HCT116 (cell line): ENCODE measurements at regions not wholly inside any gene's neighbourhood (a gene's known extent, or its start where the extent isn't known, plus 50 kb on each side); places are given as distances from the start of the nearest gene placed in this dataset.

ENCODE experiments used
- EZH2phosphoT487 ChIP-seq: fragments of 200-600 bp; IDR thresholded peaks from 2 replicates; pipeline ENCODE4 v1.6.1; 2018; ENCODE audit warnings: antibody characterized with exemption, borderline replicate concordance
- MAX ChIP-seq: IDR thresholded peaks from 2 replicates; pipeline ENCODE4 v1.6.1; 2012
- POLR2A ChIP-seq: IDR thresholded peaks from 2 replicates; pipeline ENCODE4 v1.7.0; 2011; ENCODE audit warnings: borderline replicate concordance; ENCODE audit not compliant: insufficient read depth, insufficient read length; ENCODE audit errors: extremely low read depth
- POLR2AphosphoS5 ChIP-seq: IDR thresholded peaks from 2 replicates; pipeline ENCODE4 v1.6.1; 2011; ENCODE audit warnings: mild to moderate bottlenecking, low read depth, low read length, moderate library complexity
- RAD21 ChIP-seq: IDR thresholded peaks from 2 replicates; pipeline ENCODE4 v1.6.1; 2012; ENCODE audit warnings: low read depth, mild to moderate bottlenecking
- SP1 ChIP-seq: IDR thresholded peaks from 2 replicates; pipeline ENCODE4 v1.6.1; 2012; ENCODE audit warnings: low read depth
- SRF ChIP-seq: IDR thresholded peaks from 2 replicates; pipeline ENCODE4 v1.6.1; 2012; ENCODE audit warnings: low read depth
- TF ChIP-seq, protein P1 (sequence below), 3 experiments: fragments of 200-600 bp in 1 of 3; sonication (generic) in 1 of 3; IDR thresholded peaks in 2 of 3; conservative IDR thresholded peaks in 1 of 3; 2 replicates each; pipeline ENCODE4 v1.5.1; 2012 to 2017; ENCODE audit warnings: low read depth in 2 of 3, low read length in 2 of 3, antibody characterized with exemption in 1 of 3, borderline replicate concordance in 1 of 3, control low read depth in 1 of 3, mild to moderate bottlenecking in 1 of 3, mixed read lengths in 1 of 3, mixed run types in 1 of 3, moderate library complexity in 1 of 3; ENCODE audit not compliant: insufficient read depth in 1 of 3

DNA sequence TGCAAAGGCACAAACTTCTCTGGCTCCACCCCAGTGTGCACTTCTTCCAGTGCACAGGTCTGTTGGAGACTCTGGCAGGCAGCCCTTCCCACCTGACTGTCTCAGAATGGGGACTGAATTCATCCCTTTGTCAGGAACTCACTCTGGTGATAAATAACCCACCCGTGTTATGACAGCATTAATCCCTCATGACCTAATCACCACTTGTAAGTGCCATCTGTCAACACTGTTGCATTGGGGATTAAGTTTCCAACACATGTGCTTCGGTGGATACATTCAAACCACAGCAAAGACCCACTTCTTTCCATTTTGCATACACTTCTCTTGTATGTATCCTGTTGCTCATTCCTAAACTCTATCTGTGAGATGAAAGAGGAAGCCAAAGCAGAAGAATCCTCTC is 1002.9 kb upstream of the IGFBP7 start:
- no peak for TF ChIP-seq SRF
- no peak for TF ChIP-seq POLR2A
- TF ChIP-seq, protein P1, sequence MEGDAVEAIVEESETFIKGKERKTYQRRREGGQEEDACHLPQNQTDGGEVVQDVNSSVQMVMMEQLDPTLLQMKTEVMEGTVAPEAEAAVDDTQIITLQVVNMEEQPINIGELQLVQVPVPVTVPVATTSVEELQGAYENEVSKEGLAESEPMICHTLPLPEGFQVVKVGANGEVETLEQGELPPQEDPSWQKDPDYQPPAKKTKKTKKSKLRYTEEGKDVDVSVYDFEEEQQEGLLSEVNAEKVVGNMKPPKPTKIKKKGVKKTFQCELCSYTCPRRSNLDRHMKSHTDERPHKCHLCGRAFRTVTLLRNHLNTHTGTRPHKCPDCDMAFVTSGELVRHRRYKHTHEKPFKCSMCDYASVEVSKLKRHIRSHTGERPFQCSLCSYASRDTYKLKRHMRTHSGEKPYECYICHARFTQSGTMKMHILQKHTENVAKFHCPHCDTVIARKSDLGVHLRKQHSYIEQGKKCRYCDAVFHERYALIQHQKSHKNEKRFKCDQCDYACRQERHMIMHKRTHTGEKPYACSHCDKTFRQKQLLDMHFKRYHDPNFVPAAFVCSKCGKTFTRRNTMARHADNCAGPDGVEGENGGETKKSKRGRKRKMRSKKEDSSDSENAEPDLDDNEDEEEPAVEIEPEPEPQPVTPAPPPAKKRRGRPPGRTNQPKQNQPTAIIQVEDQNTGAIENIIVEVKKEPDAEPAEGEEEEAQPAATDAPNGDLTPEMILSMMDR (IDR thresholded peaks at IDR 0.05 in 2 of 3, conservative IDR thresholded peaks at IDR 0.05 in 1 of 3; ENCODE audit: borderline replicate concordance in 1 of 3, insufficient read depth in 1 of 3, low read depth in 2 of 3, low read length in 2 of 3), result no peak
- TF ChIP-seq POLR2AphosphoS5, result no peak
- TF ChIP-seq EZH2phosphoT487, result no peak
- no peak for TF ChIP-seq RAD21
- TF ChIP-seq SP1, result no peak
- TF ChIP-seq MAX, result no peak
